ENCODE measurements at regions not wholly inside any gene's neighbourhood (a gene's known extent, or its start where the extent isn't known, plus 50 kb on each side); places are given as distances from the start of the nearest gene placed in this dataset.

DNA sequence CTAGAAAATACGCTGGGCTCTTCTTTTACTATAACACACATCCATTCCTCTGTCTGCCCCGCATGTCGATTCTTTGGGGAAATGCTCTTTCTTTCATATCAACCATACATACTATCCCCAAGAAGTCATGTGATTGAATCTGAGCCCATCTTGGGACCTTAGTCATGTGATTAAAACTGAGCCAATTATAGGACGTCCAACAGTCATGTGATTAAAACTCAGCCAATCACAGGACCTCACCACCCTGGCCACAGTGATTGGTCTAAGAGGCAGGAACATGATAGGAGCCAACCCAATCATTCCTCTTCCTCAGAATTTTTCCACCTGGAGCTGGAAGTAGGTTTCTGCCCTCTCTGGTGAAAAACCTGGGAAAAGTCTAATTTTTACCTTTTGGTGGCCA lies 78.8 kb downstream of the TMEM114 start:
- TF ChIP-seq CTCF (IDR thresholded peaks at IDR 0.05) (no peak), EZH2 (IDR thresholded peaks at IDR 0.05; ENCODE audit: borderline replicate concordance, insufficient read depth, low read depth, low read length, poor library complexity, severe bottlenecking) (no peak)
